GM12878 (cell line): ENCODE measurements at regions not wholly inside any gene's neighbourhood (a gene's known extent, or its start where the extent isn't known, plus 50 kb on each side); places are given as distances from the start of the nearest gene placed in this dataset.

ENCODE experiments used
- CHD4 ChIP-seq: fragments of 200-600 bp; sonication (generic); IDR thresholded peaks from 2 replicates; pipeline ENCODE4 v1.6.1; 2016; ENCODE audit warnings: mild to moderate bottlenecking
- ESRRA ChIP-seq: IDR thresholded peaks from 2 replicates; pipeline ENCODE4 v1.6.1; 2012; ENCODE audit warnings: mild to moderate bottlenecking, low read length, improper control_type of control experiment
- KDM1A ChIP-seq: fragments of 200-600 bp; sonication (generic); IDR thresholded peaks from 2 replicates; pipeline ENCODE4 v1.6.1; 2016; ENCODE audit warnings: borderline replicate concordance
- NR2C2 ChIP-seq: IDR thresholded peaks from 2 replicates; pipeline ENCODE4 v1.6.1; 2011; ENCODE audit warnings: borderline replicate concordance, low read depth; ENCODE audit not compliant: control insufficient read depth, insufficient read length
- POLR2A ChIP-seq: IDR thresholded peaks from 2 replicates; pipeline ENCODE4 v1.6.1; 2011; ENCODE audit warnings: low read depth, mild to moderate bottlenecking, low read length
- POLR2AphosphoS5 ChIP-seq: IDR thresholded peaks from 2 replicates; pipeline ENCODE4 v1.6.1; 2011; ENCODE audit warnings: mild to moderate bottlenecking, low read length, inconsistent platforms
- RFX5 ChIP-seq: IDR thresholded peaks from 2 replicates; pipeline ENCODE4 v1.6.1; 2011; ENCODE audit warnings: low read depth, low read length, improper control_type of control experiment
- SIN3A ChIP-seq: IDR thresholded peaks from 2 replicates; pipeline ENCODE4 v1.6.1; 2012; ENCODE audit warnings: low read depth, low read length, improper control_type of control experiment
- SP1 ChIP-seq: IDR thresholded peaks from one replicate; pipeline ENCODE4 v1.6.1; 2011; ENCODE audit warnings: low read depth, low read length
- SPI1 ChIP-seq: IDR thresholded peaks from 2 replicates; pipeline ENCODE4 v1.6.1; 2011; ENCODE audit warnings: low read depth, mild to moderate bottlenecking, low read length, moderate library complexity, borderline replicate concordance; ENCODE audit not compliant: insufficient read depth
- YY1 ChIP-seq: IDR thresholded peaks from 2 replicates; pipeline ENCODE4 v1.6.1; 2011; ENCODE audit warnings: low read depth, mild to moderate bottlenecking, low read length
- ZZZ3 ChIP-seq: IDR thresholded peaks from 2 replicates; pipeline ENCODE4 v1.6.1; 2011; ENCODE audit warnings: low read depth; ENCODE audit not compliant: control insufficient read depth, insufficient read length
- TF ChIP-seq, protein P1 (sequence below), 3 experiments: IDR thresholded peaks in 2 of 3; conservative IDR thresholded peaks in 1 of 3; 2 replicates each; pipeline ENCODE4 v1.5.1; 2011; ENCODE audit warnings: low read depth in 3 of 3, low read length in 3 of 3, mild to moderate bottlenecking in 3 of 3, control low read depth in 2 of 3, moderate library complexity in 2 of 3, inconsistent platforms in 1 of 3, mixed read lengths in 1 of 3; ENCODE audit not compliant: control insufficient read depth in 2 of 3, insufficient read depth in 1 of 3; ENCODE audit errors: extremely low read depth in 1 of 3
- TF ChIP-seq, protein P2 (sequence below): fragments of 450-650 bp; IDR thresholded peaks from 2 replicates; pipeline ENCODE4 v1.6.1; 2016; ENCODE audit warnings: mild to moderate bottlenecking

DNA sequence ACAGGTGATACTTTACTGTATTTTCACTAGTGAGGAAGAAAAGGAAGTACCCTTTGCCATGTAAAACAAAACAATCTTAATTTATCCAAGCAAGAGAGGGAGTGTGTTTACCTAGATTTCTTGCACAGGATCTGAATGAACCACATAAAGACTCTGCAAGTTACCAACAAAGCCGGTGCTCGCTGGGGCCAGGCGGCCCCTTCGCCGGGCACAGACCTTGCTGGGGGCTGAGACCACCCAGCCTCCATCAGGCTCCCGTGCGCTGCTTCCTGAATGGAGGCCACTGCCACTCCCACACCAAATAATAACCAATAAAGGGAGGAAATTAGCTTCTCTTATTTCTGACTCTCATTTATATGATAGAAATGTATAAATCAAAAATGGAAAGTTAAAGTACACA lies 625.0 kb upstream of the ADARB2 start:
- TF ChIP-seq ESRRA (no peak), SIN3A (no peak), RFX5 (no peak), KDM1A (no peak), YY1 (no peak), SP1 (no peak), POLR2AphosphoS5 (no peak), POLR2A (no peak), ZZZ3 (no peak), CHD4 (no peak), NR2C2 (no peak), SPI1 (no peak)
- TF ChIP-seq, protein P1, sequence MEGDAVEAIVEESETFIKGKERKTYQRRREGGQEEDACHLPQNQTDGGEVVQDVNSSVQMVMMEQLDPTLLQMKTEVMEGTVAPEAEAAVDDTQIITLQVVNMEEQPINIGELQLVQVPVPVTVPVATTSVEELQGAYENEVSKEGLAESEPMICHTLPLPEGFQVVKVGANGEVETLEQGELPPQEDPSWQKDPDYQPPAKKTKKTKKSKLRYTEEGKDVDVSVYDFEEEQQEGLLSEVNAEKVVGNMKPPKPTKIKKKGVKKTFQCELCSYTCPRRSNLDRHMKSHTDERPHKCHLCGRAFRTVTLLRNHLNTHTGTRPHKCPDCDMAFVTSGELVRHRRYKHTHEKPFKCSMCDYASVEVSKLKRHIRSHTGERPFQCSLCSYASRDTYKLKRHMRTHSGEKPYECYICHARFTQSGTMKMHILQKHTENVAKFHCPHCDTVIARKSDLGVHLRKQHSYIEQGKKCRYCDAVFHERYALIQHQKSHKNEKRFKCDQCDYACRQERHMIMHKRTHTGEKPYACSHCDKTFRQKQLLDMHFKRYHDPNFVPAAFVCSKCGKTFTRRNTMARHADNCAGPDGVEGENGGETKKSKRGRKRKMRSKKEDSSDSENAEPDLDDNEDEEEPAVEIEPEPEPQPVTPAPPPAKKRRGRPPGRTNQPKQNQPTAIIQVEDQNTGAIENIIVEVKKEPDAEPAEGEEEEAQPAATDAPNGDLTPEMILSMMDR (IDR thresholded peaks at IDR 0.05 in 2 of 3, conservative IDR thresholded peaks at IDR 0.05 in 1 of 3; ENCODE audit: control insufficient read depth in 2 of 3, extremely low read depth in 1 of 3, insufficient read depth in 1 of 3, low read depth in 3 of 3, low read length in 3 of 3), result no peak
- TF ChIP-seq, protein P2, sequence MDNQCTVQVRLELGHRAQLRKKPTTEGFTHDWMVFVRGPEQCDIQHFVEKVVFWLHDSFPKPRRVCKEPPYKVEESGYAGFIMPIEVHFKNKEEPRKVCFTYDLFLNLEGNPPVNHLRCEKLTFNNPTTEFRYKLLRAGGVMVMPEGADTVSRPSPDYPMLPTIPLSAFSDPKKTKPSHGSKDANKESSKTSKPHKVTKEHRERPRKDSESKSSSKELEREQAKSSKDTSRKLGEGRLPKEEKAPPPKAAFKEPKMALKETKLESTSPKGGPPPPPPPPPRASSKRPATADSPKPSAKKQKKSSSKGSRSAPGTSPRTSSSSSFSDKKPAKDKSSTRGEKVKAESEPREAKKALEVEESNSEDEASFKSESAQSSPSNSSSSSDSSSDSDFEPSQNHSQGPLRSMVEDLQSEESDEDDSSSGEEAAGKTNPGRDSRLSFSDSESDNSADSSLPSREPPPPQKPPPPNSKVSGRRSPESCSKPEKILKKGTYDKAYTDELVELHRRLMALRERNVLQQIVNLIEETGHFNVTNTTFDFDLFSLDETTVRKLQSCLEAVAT, result no peak
